ENCODE measurements at regions not wholly inside any gene's neighbourhood (a gene's known extent, or its start where the extent isn't known, plus 50 kb on each side); places are given as distances from the start of the nearest gene placed in this dataset.

- no peak for TF ChIP-seq CTCF (IDR thresholded peaks at IDR 0.05)
- no peaks in the 10 kb centered on the region for H3K36me3 ChIP-seq (replicated peaks in 1 of 2; ENCODE audit: control insufficient read depth in 1 of 2, insufficient read depth in 2 of 2, low read length in 2 of 2)
- Mint-ChIP-seq H3K27me3 (ENCODE audit: low read depth in 3 of 3) (no peaks in the 10 kb centered on the region), H3K27ac (no peak overlapping the region), H3K4me1 (no peaks in the 10 kb centered on the region), H3K4me3 (no peak overlapping the region), H3K36me3 (no peaks in the 10 kb centered on the region), H3K9me3 (no peaks in the 10 kb centered on the region)
- intact Hi-C loops (cut with micrococcal nuclease): no loop called here
- no CpG with 5 or more reads among the region's 3 CpGs for WGBS (ENCODE audit: insufficient coverage)
- DNase-seq: no peak
- H3K4me2 ChIP-seq (replicated peaks; ENCODE audit: extremely low read depth, low read length, poor library complexity, severe bottlenecking): no peak overlapping the region
- no peaks in the 10 kb centered on the region for H4K20me1 ChIP-seq (ENCODE audit: insufficient read depth, low read length)
- no peaks in the 10 kb centered on the region for H3K79me2 ChIP-seq (ENCODE audit: insufficient read depth, low read length)
- H3K27ac ChIP-seq (ENCODE audit: low read depth in 1 of 2, low read length in 2 of 2): no peak overlapping the region
- no peak overlapping the region for H3K9ac ChIP-seq (ENCODE audit: insufficient read depth, low read length, poor library complexity, severe bottlenecking)
- H3K4me1 ChIP-seq (ENCODE audit: control insufficient read depth in 1 of 2, insufficient read depth in 2 of 2, low read length in 2 of 2): no peaks in the 10 kb centered on the region
- no peak overlapping the region for H2AFZ ChIP-seq (ENCODE audit: insufficient read depth, low read depth, low read length, poor library complexity, severe bottlenecking)
- no peaks in the 10 kb centered on the region for H3K9me3 ChIP-seq (replicated peaks in 1 of 2; ENCODE audit: control insufficient read depth in 1 of 2, insufficient read depth in 1 of 2, low read length in 2 of 2)
- H3K27me3 ChIP-seq (ENCODE audit: control insufficient read depth in 2 of 2, insufficient read depth in 2 of 2, low read length in 2 of 2): no peaks in the 10 kb centered on the region
- no peak overlapping the region for H3K4me3 ChIP-seq (replicated peaks in 1 of 3; ENCODE audit: low read depth in 2 of 3, low read length in 3 of 3)
Measured at GRCh38 chr13:73945382-73945781, 188.8 kb downstream of the KLF12 start.

- intact Hi-C loops (cut with micrococcal nuclease): no loop called here
- H3K4me1 Mint-ChIP-seq: no peaks in the 10 kb centered on the region
- no peaks in the 10 kb centered on the region for H3K9me3 Mint-ChIP-seq
- no peak for TF ChIP-seq CTCF (IDR thresholded peaks at IDR 0.05)
- Histone ChIP-seq H3K4me2 (replicated peaks; ENCODE audit: extremely low read depth, low read length, poor library complexity, severe bottlenecking) (no peak overlapping the region), H3K27me3 (ENCODE audit: control insufficient read depth in 2 of 2, insufficient read depth in 2 of 2, low read length in 2 of 2) (no peaks in the 10 kb centered on the region), H3K4me1 (ENCODE audit: control insufficient read depth in 1 of 2, insufficient read depth in 2 of 2, low read length in 2 of 2) (no peaks in the 10 kb centered on the region), H3K4me3 (replicated peaks in 1 of 3; ENCODE audit: low read depth in 2 of 3, low read length in 3 of 3) (no peak overlapping the region), H3K36me3 (replicated peaks in 1 of 2; ENCODE audit: control insufficient read depth in 1 of 2, insufficient read depth in 2 of 2, low read length in 2 of 2) (no peaks in the 10 kb centered on the region), H2AFZ (ENCODE audit: insufficient read depth, low read depth, low read length, poor library complexity, severe bottlenecking) (no peak overlapping the region), H3K79me2 (ENCODE audit: insufficient read depth, low read length) (no peaks in the 10 kb centered on the region), H4K20me1 (ENCODE audit: insufficient read depth, low read length) (no peaks in the 10 kb centered on the region), H3K9ac (ENCODE audit: insufficient read depth, low read length, poor library complexity, severe bottlenecking) (no peak overlapping the region), H3K27ac (ENCODE audit: low read depth in 1 of 2, low read length in 2 of 2) (no peak overlapping the region), H3K9me3 (replicated peaks in 1 of 2; ENCODE audit: control insufficient read depth in 1 of 2, insufficient read depth in 1 of 2, low read length in 2 of 2) (no peaks in the 10 kb centered on the region)
- no peaks in the 10 kb centered on the region for H3K27me3 Mint-ChIP-seq (ENCODE audit: low read depth in 3 of 3)
- no peaks in the 10 kb centered on the region for H3K36me3 Mint-ChIP-seq
- no CpG with 5 or more reads among the region's 1 CpG for WGBS (ENCODE audit: insufficient coverage)
- no peak overlapping the region for H3K27ac Mint-ChIP-seq
- no peak overlapping the region for H3K4me3 Mint-ChIP-seq
- DNase-seq: no peak
Measured at GRCh38 chr13:73943965-73944233, 190.3 kb downstream of the KLF12 start.

All from CD14-positive monocyte (primary cell).